Ecto neural progenitor cell (in vitro differentiated cells): ENCODE measurements at regions not wholly inside any gene's neighbourhood (a gene's known extent, or its start where the extent isn't known, plus 50 kb on each side); places are given as distances from the start of the nearest gene placed in this dataset.
"Not testable (repeated sequence)": the region's sequence is repeated elsewhere in the genome, so short reads cannot be mapped to it uniquely, and the experiment has no call there.

Experiments used
- DNase-seq: peaks from one replicate; pipeline ENCODE4 v3.0.0-alpha.2; 2018; ENCODE audit warnings: low spot score

- DNase-seq = no peak
These were observed 326.3 kb upstream of the PTGER4 start for GRCh38 chr5:40353442-40353841.

- DNase-seq = no peak
These were observed 331.6 kb upstream of the PTGER4 start for GRCh38 chr5:40347981-40348725.

- no peak for DNase-seq
These were observed 332.8 kb upstream of the PTGER4 start for GRCh38 chr5:40346901-40347300.

GRCh38 chr5:40338434-40338833, 341.3 kb upstream of the PTGER4 start:
- not testable (repeated sequence) for DNase-seq

GRCh38 chr5:40334242-40334635, 345.5 kb upstream of the PTGER4 start:
- no peak for DNase-seq

- no peak for DNase-seq
These were observed 346.1 kb upstream of the PTGER4 start for GRCh38 chr5:40333459-40334241.

GRCh38 chr5:40332970-40333369, 346.7 kb upstream of the PTGER4 start:
- DNase-seq = no peak

- no peak for DNase-seq
These were observed 348.1 kb upstream of the PTGER4 start for GRCh38 chr5:40331616-40332015.

GRCh38 chr5:40321514-40321913, 358.2 kb upstream of the PTGER4 start:
- no peak for DNase-seq

- DNase-seq = no peak
These were observed 361.3 kb upstream of the PTGER4 start for GRCh38 chr5:40318395-40318794.

- DNase-seq = no peak
These were observed 362.7 kb upstream of the PTGER4 start for GRCh38 chr5:40317023-40317422.

GRCh38 chr5:40315126-40315525, 364.6 kb upstream of the PTGER4 start:
- DNase-seq = no peak

- no peak for DNase-seq
These were observed 365.4 kb upstream of the PTGER4 start for GRCh38 chr5:40314275-40314674.

GRCh38 chr5:40312205-40312604, 367.5 kb upstream of the PTGER4 start:
- no peak for DNase-seq

GRCh38 chr5:40309851-40310250, 369.9 kb upstream of the PTGER4 start:
- DNase-seq = no peak

GRCh38 chr5:40308867-40309266, 370.8 kb upstream of the PTGER4 start:
- no peak for DNase-seq

- DNase-seq = no peak
These were observed 371.8 kb upstream of the PTGER4 start for GRCh38 chr5:40307920-40308319.

GRCh38 chr5:40306869-40307487, 372.7 kb upstream of the PTGER4 start:
- no peak for DNase-seq

GRCh38 chr5:40292006-40292405, 387.7 kb upstream of the PTGER4 start:
- DNase-seq = no peak

- DNase-seq = no peak
These were observed 388.4 kb upstream of the PTGER4 start for GRCh38 chr5:40291338-40291737.

GRCh38 chr5:40288800-40289485, 390.8 kb upstream of the PTGER4 start:
- no peak for DNase-seq

- no peak for DNase-seq
These were observed 394.9 kb upstream of the PTGER4 start for GRCh38 chr5:40284863-40285262.

- DNase-seq = no peak
These were observed 400.8 kb upstream of the PTGER4 start for GRCh38 chr5:40278881-40279280.
